PC-9 (cell line): ENCODE measurements at regions not wholly inside any gene's neighbourhood (a gene's known extent, or its start where the extent isn't known, plus 50 kb on each side); places are given as distances from the start of the nearest gene placed in this dataset.

ENCODE experiments used
- EZH2 ChIP-seq: fragments of 200-600 bp; sonication (generic); IDR thresholded peaks from 2 replicates; pipeline ENCODE4 v1.8.0; 2017; ENCODE audit warnings: antibody characterized with exemption, low read depth
- TF ChIP-seq, protein P1 (sequence below): fragments of 200-600 bp; sonication (generic); conservative IDR thresholded peaks from 2 replicates; pipeline ENCODE4 v1.6.1; 2017; ENCODE audit warnings: mixed run types, antibody characterized with exemption, mild to moderate bottlenecking, moderate library complexity

DNA sequence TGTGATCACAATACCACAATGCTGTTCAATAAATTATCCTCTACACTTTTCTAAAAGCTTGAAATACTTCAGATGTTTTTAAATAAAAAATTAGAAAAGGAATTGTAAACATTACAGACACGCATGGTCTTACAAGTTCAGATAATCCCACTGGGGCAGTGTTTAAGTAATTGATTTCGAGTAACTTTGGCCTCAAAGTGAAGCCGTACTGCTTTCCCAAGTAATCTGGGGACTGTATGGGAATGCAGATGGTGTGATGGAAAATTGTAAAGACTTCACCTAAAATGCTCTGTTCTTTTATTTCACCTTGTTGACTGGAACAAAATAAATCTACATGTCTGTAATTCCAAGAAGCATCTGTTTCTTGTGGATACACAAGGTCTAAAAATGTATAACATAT, 401.7 kb upstream of the LYPLAL1 start:
- TF ChIP-seq, protein P1, sequence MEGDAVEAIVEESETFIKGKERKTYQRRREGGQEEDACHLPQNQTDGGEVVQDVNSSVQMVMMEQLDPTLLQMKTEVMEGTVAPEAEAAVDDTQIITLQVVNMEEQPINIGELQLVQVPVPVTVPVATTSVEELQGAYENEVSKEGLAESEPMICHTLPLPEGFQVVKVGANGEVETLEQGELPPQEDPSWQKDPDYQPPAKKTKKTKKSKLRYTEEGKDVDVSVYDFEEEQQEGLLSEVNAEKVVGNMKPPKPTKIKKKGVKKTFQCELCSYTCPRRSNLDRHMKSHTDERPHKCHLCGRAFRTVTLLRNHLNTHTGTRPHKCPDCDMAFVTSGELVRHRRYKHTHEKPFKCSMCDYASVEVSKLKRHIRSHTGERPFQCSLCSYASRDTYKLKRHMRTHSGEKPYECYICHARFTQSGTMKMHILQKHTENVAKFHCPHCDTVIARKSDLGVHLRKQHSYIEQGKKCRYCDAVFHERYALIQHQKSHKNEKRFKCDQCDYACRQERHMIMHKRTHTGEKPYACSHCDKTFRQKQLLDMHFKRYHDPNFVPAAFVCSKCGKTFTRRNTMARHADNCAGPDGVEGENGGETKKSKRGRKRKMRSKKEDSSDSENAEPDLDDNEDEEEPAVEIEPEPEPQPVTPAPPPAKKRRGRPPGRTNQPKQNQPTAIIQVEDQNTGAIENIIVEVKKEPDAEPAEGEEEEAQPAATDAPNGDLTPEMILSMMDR: no peak
- TF ChIP-seq EZH2: no peak
